Fibroblast of the aortic adventitia (primary cell): ENCODE measurements at regions not wholly inside any gene's neighbourhood (a gene's known extent, or its start where the extent isn't known, plus 50 kb on each side); places are given as distances from the start of the nearest gene placed in this dataset.

Experiments
- DNase-seq: peaks from one replicate; pipeline ENCODE4 v3.0.0-alpha.2; 2010; ENCODE audit warnings: low read depth
- H3K4me3 ChIP-seq: 2 replicates; pipeline ENCODE4 v1.5.1; 2011; ENCODE audit warnings: low read depth, mild to moderate bottlenecking, control low read depth, low read length, moderate library complexity
- CTCF ChIP-seq: IDR thresholded peaks from 2 replicates; pipeline ENCODE4 v1.5.1; 2011; ENCODE audit warnings: mild to moderate bottlenecking, low read length, control low read depth, inconsistent platforms; ENCODE audit not compliant: insufficient read depth

GRCh38 chr9:1713841-1714240 is 301.3 kb upstream of the SMARCA2 start:
- DNase-seq: no peak
- no peak overlapping the region for H3K4me3 ChIP-seq
- TF ChIP-seq CTCF: no peak

- TF ChIP-seq CTCF: no peak
- DNase-seq: no peak
- H3K4me3 ChIP-seq: no peak overlapping the region
These were observed 297.3 kb upstream of the SMARCA2 start for GRCh38 chr9:1717882-1718281.

DNA sequence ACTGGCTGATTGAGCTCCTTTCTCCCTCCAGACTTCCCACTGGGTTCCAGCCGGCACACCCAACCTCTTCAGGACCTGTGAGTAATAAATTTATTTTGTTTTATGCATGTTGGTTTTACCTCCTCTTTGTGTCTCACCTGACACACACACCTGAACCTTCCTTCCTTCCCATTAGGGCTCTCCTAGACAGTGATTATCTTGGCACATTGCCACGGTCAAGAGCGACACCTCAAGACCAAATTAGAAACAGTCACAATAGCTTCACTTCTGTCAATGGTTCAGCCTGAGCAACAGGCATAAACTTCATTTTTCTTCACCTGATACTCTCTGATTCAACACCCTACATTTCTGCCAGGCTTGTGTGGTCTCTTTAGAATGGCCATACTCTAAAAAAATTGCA is 296.3 kb upstream of the SMARCA2 start:
- TF ChIP-seq CTCF: no peak
- DNase-seq: no peak
- no peak overlapping the region for H3K4me3 ChIP-seq

DNA sequence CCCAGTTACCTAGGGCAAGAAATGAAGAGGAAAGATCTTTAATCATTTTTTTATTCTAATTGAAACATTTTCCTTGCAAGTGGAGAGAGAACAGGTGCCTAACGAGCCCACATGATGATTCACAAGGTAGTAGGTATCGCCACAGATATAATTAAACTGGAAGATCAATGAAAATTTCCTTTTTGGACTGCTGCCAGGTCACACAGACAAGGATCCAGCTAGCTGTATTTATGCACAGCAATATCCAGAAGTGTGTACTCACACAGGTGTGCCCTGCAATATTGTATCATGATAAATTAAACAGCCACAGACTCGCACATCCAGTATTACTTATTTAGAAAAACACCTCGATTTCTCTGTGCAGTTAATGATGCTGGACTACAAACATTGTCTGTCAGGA is 294.0 kb upstream of the SMARCA2 start:
- no peak for DNase-seq
- TF ChIP-seq CTCF: no peak
- H3K4me3 ChIP-seq: no peak overlapping the region

DNA sequence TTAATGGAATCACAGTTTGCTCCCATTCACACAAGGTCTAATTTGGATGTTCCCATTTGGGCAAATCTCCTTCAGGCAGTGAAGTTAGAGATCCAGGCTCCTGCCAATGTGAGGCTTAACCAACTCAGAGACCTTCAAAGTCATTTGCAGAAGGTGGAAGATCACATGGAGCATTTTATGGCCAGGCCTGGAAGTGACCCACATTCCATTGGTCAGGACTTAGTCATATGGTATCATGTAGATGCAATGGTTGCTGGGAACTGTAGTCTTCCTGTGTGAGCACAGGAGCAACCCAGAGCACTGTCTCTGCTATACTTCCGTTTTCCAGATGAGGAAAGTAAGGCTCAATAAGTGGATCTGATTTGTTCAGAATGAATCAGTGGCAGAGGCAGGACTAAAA is 292.7 kb upstream of the SMARCA2 start:
- H3K4me3 ChIP-seq: no peak overlapping the region
- no peak for TF ChIP-seq CTCF
- DNase-seq: no peak

GRCh38 chr9:1723522-1724015 is 291.6 kb upstream of the SMARCA2 start:
- no peak overlapping the region for H3K4me3 ChIP-seq
- TF ChIP-seq CTCF: no peak
- no peak for DNase-seq

- TF ChIP-seq CTCF: no peak
- no peak overlapping the region for H3K4me3 ChIP-seq
- DNase-seq: no peak
These were observed 288.0 kb upstream of the SMARCA2 start for GRCh38 chr9:1726993-1727759.
